ENCODE measurements at regions not wholly inside any gene's neighbourhood (a gene's known extent, or its start where the extent isn't known, plus 50 kb on each side); places are given as distances from the start of the nearest gene placed in this dataset.

GRCh38 chr19:31583148-31583547, 233.9 kb upstream of the TSHZ3 start:
- no peak for TF ChIP-seq CTCF (conservative IDR thresholded peaks at IDR 0.05)
- no peak for TF ChIP-seq ZFX (IDR thresholded peaks at IDR 0.05)

Data from C4-2B (cell line).